ENCODE measurements at regions not wholly inside any gene's neighbourhood (a gene's known extent, or its start where the extent isn't known, plus 50 kb on each side); places are given as distances from the start of the nearest gene placed in this dataset.

DNA sequence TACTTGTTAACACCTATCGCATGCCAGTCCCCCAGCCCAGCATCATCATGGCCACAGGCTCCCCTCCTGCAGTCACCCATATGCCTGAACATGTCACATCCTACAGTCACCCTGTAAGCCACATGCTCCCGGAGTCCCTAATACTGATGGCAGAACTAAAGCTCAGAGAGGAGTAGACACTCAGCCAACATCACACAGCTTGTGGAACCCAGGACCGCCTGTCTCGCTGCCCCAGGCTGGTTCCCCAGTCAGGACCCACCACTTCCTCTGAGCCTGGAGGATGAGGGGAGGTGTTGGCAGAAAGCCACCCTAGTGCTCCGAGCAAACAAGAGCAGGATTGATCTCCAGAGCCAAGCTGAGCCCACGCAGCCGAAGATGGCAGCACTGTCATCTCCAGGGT, 85.0 kb upstream of the MYL10 start:
- H3K36me3 ChIP-seq: no peaks in the 10 kb centered on the region
- TF ChIP-seq, protein P1, sequence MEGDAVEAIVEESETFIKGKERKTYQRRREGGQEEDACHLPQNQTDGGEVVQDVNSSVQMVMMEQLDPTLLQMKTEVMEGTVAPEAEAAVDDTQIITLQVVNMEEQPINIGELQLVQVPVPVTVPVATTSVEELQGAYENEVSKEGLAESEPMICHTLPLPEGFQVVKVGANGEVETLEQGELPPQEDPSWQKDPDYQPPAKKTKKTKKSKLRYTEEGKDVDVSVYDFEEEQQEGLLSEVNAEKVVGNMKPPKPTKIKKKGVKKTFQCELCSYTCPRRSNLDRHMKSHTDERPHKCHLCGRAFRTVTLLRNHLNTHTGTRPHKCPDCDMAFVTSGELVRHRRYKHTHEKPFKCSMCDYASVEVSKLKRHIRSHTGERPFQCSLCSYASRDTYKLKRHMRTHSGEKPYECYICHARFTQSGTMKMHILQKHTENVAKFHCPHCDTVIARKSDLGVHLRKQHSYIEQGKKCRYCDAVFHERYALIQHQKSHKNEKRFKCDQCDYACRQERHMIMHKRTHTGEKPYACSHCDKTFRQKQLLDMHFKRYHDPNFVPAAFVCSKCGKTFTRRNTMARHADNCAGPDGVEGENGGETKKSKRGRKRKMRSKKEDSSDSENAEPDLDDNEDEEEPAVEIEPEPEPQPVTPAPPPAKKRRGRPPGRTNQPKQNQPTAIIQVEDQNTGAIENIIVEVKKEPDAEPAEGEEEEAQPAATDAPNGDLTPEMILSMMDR (IDR thresholded peaks at IDR 0.05): no peak
- TF ChIP-seq POLR2A (IDR thresholded peaks at IDR 0.05): no peak
- peaks cover 0 to 19% (median 4%) of the 10 kb centered on the region in 4 donors for H3K4me1 ChIP-seq
- no peaks in the 10 kb centered on the region for H3K27me3 ChIP-seq
- H3K27ac ChIP-seq: no peak overlapping the region
- no peak overlapping the region for H3K4me3 ChIP-seq
- no peaks in the 10 kb centered on the region for H3K9me3 ChIP-seq
- DNase-seq: no peak

DNA sequence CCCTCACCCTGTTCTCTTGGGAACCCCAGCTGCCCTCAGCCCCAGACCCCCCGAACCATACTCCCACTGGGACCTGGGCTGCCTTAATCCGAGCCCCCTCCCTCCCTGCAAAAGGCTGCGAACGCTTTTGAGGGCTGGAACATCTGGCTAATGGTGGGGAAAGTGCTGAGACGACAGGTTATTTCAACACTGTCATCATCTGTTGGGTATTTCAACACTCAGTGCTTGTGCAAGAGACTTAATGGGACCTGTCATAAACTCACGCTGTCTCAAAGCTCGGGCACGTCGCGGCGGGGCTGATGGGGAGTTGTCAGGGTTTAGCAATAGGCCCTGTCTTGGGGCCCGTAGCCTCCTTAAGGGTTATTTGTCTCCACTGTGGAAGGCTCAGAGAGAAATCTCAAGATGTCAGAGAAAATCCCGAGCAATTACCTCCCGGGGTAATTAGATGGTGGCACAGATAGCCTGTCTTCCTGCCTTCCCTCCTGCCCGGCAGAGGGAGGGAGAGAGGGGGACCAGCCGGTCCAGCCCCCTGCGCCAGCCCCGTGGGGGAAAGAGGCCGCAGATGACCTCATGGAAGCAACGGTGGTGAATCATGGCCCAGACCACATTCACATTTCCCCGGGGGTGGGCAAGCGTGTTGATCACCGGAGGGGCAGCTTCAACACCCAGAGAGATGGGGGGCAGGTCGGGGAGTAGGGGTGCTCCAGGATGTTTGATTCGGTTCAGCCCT, 88.7 kb upstream of the MYL10 start:
- peaks cover 0 to 19% (median 4%) of the 10 kb centered on the region in 4 donors for H3K4me1 ChIP-seq
- H3K4me3 ChIP-seq: no peak overlapping the region
- H3K27ac ChIP-seq: peak overlapping the region in 3 of 4 donors; percentile 22 to 88 (median 71)
- H3K9me3 ChIP-seq: no peaks in the 10 kb centered on the region
- H3K36me3 ChIP-seq: no peaks in the 10 kb centered on the region
- H3K27me3 ChIP-seq: no peaks in the 10 kb centered on the region
- TF ChIP-seq, protein P1 (IDR thresholded peaks at IDR 0.05): no peak
- no peak for TF ChIP-seq POLR2A (IDR thresholded peaks at IDR 0.05)
- DNase-seq: peak; percentile 24 to 88 (median 77)

DNA sequence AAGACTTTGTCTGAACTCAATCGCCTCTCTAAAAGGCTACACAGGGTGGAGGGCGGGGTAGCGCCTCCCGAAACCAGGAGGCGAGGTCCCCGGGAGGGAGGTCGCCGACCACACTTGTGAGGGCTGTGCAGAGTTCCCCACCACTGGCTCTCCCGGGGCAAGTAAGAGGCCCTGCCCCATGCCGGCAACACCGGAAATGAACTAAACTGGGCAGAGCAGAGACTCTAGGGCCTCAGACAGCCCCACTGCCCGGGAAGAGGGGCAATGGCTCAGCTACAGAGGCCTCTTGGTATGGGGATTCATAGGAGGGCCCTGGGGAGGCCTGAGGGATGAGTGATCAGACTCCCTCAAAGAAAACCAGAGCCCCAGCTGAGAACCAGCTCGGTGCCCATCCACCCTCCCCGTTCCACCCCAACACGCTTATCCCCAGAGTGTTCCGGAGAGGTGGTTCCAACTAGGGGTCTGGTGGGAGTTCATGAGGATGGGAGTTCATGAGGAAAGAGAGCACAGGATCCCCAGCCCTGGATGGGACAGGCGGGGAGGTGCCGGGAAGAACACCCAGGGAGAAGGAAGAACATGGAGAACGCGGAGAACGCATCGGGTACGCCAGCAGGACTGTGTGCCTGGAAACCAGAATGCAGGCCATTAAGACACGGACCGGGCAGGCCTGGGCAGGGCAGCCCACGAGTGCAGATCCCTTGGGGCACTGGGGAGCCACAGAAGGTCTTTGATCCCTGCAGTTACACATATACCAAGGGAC, 89.4 kb upstream of the MYL10 start:
- Histone ChIP-seq H3K4me1 (peaks cover 0 to 19% (median 4%) of the 10 kb centered on the region in 4 donors), H3K27me3 (no peaks in the 10 kb centered on the region), H3K9me3 (no peaks in the 10 kb centered on the region), H3K4me3 (no peak overlapping the region), H3K36me3 (no peaks in the 10 kb centered on the region), H3K27ac (peak overlapping the region in 2 of 4 donors; percentile 71 to 88)
- no peak for DNase-seq
- TF ChIP-seq, protein P1 (IDR thresholded peaks at IDR 0.05): no peak
- no peak for TF ChIP-seq POLR2A (IDR thresholded peaks at IDR 0.05)

DNA sequence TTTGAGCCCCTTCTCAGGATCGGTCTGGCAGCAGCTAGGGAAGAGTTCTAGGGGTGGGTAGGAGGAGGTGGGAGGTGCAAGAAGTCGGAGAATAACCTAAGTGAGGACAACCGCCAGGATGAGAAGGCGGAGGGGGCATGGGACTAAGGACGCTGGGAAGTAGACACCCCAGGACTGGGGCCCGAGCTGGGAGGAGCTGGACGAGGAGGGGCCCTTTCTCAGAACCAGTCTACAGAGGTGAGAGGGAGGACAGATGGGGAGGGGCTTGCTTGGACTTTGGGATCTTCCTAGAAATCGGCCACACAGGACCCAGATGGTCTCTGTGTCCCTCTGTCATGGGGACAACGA, 90.0 kb upstream of the MYL10 start:
- Histone ChIP-seq H3K9me3 (peaks cover 0 to 3% (median 0%) of the 10 kb centered on the region in 4 donors), H3K27ac (no peak overlapping the region), H3K27me3 (no peaks in the 10 kb centered on the region), H3K4me1 (peaks cover 0 to 19% (median 4%) of the 10 kb centered on the region in 4 donors), H3K4me3 (no peak overlapping the region), H3K36me3 (no peaks in the 10 kb centered on the region)
- no peak for DNase-seq
- TF ChIP-seq, protein P1 (IDR thresholded peaks at IDR 0.05): no peak

DNA sequence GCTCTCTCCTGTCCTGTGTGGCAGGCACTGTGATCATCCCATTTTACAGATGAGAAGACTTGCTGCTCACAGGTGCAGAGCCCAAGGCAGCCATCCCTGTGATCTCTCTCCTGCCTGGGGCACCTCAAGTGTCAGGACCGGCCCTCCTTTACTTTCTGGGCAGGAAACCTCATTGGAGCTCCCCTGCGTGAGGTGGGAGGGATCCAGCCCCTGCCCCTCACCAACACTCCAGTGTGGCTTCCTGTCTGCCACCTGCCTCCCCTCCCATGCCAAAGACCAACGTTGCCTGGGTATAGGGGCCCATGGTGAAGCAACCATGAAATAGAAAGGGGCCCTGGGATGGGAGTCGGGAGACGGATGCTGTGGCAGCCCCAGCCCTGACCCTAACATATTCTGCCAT, 91.2 kb upstream of the MYL10 start:
- DNase-seq: no peak
- TF ChIP-seq POLR2A (IDR thresholded peaks at IDR 0.05): no peak
- TF ChIP-seq, protein P1 (IDR thresholded peaks at IDR 0.05): no peak
- peaks cover 0 to 19% (median 4%) of the 10 kb centered on the region in 4 donors for H3K4me1 ChIP-seq
- H3K36me3 ChIP-seq: no peaks in the 10 kb centered on the region
- no peak overlapping the region for H3K27ac ChIP-seq
- H3K4me3 ChIP-seq: no peak overlapping the region
- no peaks in the 10 kb centered on the region for H3K27me3 ChIP-seq
- H3K9me3 ChIP-seq: peaks cover 0 to 3% (median 0%) of the 10 kb centered on the region in 4 donors
